Panc1 (cell line): ENCODE measurements at regions not wholly inside any gene's neighbourhood (a gene's known extent, or its start where the extent isn't known, plus 50 kb on each side); places are given as distances from the start of the nearest gene placed in this dataset.

ENCODE experiments used
- POLR2AphosphoS5 ChIP-seq: IDR thresholded peaks from 2 replicates; pipeline ENCODE4 v1.6.1; 2012; ENCODE audit warnings: mild to moderate bottlenecking, low read depth, low read length, moderate library complexity
- SIN3A ChIP-seq: IDR thresholded peaks from 2 replicates; pipeline ENCODE4 v1.6.1; 2012; ENCODE audit warnings: low read depth, mild to moderate bottlenecking, low read length, moderate library complexity, borderline replicate concordance; ENCODE audit not compliant: insufficient read depth
- TF ChIP-seq, protein P1 (sequence below): fragments of 450-650 bp; IDR thresholded peaks from 2 replicates; pipeline ENCODE4 v1.5.1; 2017; ENCODE audit warnings: mild to moderate bottlenecking

GRCh38 chr3:22495241-22495640 is 707.9 kb upstream of the UBE2E2 start:
- TF ChIP-seq, protein P1, sequence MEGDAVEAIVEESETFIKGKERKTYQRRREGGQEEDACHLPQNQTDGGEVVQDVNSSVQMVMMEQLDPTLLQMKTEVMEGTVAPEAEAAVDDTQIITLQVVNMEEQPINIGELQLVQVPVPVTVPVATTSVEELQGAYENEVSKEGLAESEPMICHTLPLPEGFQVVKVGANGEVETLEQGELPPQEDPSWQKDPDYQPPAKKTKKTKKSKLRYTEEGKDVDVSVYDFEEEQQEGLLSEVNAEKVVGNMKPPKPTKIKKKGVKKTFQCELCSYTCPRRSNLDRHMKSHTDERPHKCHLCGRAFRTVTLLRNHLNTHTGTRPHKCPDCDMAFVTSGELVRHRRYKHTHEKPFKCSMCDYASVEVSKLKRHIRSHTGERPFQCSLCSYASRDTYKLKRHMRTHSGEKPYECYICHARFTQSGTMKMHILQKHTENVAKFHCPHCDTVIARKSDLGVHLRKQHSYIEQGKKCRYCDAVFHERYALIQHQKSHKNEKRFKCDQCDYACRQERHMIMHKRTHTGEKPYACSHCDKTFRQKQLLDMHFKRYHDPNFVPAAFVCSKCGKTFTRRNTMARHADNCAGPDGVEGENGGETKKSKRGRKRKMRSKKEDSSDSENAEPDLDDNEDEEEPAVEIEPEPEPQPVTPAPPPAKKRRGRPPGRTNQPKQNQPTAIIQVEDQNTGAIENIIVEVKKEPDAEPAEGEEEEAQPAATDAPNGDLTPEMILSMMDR, result no peak
- TF ChIP-seq SIN3A (no peak), POLR2AphosphoS5 (no peak)
